Fibroblast of the aortic adventitia (primary cell): ENCODE measurements at regions not wholly inside any gene's neighbourhood (a gene's known extent, or its start where the extent isn't known, plus 50 kb on each side); places are given as distances from the start of the nearest gene placed in this dataset.

Experiments
- DNase-seq: peaks from one replicate; pipeline ENCODE4 v3.0.0-alpha.2; 2010; ENCODE audit warnings: low read depth
- H3K4me3 ChIP-seq: 2 replicates; pipeline ENCODE4 v1.5.1; 2011; ENCODE audit warnings: low read depth, mild to moderate bottlenecking, control low read depth, low read length, moderate library complexity
- CTCF ChIP-seq: IDR thresholded peaks from 2 replicates; pipeline ENCODE4 v1.5.1; 2011; ENCODE audit warnings: mild to moderate bottlenecking, low read length, control low read depth, inconsistent platforms; ENCODE audit not compliant: insufficient read depth

DNA sequence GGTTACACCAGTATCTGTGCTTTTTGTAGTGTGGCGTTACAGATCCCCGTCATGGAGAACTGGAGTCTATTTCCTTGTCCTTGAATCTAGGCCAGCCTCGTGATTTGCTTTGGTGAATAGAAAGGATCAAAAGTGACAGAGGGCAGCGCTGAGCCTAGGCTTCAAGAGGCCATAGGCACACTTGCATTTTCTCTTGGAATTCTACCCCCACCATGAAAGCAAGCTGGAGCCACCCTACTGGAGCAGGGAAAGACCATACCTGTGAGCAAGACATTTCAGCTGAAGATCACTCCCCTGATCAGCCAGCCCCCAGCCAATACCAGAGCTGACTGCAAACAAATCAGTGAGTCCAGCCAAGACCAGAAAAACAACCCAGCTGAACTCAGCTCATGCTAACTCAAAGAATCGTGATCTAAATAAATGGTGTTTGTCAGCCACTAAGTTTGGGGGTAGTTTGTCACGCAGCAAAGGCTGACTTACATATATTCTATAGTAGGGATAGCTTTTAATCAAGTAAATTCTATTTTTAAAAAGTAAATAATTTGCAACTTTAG is 521.9 kb upstream of the TBX3 start:
- no peak for DNase-seq
- no peak overlapping the region for H3K4me3 ChIP-seq
- no peak for TF ChIP-seq CTCF

DNA sequence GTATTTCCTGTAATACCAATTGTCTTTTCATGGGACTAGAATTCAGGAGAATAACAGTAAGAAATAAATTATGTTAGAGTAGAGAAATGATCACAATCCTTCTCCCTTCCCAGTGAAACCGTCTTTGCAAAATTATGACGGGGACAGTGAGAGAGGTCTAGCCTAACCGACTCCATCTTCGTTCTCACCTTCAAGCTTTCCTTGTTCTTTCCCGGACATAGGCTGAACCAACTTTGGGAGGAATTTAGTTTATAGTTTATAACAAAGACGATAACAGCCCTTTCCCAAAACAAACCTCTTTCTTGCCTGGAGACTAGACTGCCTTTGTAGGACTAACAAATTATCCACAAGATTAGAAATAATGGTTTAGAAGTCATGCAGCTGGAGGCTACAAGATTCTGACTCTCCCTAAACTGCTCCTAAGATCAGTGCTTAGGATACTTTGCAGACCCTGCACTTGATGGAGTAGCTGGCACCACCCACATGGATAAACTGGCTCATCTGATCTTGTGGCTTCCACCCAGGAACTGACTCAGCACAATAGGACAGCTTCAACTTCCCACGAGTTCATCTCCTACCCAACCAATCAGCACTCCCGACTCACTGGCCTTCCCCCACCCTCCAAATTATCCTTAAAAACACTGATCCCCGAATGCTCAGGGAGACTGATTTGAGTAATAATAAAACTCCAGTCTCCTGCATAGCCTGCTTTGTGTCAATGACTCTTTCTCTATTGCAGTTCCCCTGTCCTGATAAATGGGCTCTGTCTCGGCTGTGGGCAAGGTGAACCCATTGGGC is 521.2 kb upstream of the TBX3 start:
- H3K4me3 ChIP-seq, result no peak overlapping the region
- DNase-seq, result peak; percentile 70
- TF ChIP-seq CTCF, result no peak

DNA sequence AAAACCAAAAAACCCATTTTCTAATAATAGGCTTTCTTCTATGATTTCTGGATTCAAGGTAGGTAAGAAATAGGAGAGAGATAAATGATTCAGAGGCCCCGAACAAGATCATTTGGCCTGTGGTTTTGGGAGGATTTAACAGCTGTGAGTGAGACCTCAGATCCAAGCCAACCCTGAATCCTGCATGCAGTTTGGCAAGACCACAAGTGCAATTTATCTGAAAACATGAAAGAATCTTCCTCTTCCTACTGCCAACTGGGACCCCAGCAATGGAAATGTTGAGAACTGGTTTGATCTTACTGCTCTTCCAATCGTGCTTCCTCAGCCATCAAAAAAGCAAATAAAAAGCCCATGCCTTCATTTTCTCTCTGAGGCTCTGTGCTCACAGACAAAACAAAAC is 519.7 kb upstream of the TBX3 start:
- TF ChIP-seq CTCF, result no peak
- no peak overlapping the region for H3K4me3 ChIP-seq
- peak; percentile 47 for DNase-seq

- H3K4me3 ChIP-seq, result no peak overlapping the region
- no peak for TF ChIP-seq CTCF
- no peak for DNase-seq
Measured at GRCh38 chr12:115201966-115202365, 518.0 kb upstream of the TBX3 start.

- no peak for TF ChIP-seq CTCF
- peak; percentile 88 for DNase-seq
- no peak overlapping the region for H3K4me3 ChIP-seq
Measured at GRCh38 chr12:115199831-115200230, 515.9 kb upstream of the TBX3 start.

GRCh38 chr12:115194857-115195256 is 510.9 kb upstream of the TBX3 start:
- H3K4me3 ChIP-seq, result no peak overlapping the region
- no peak for DNase-seq
- TF ChIP-seq CTCF, result no peak
